Stimulated activated CD8-positive, alpha-beta memory T cell treated with anti-CD3 and anti-CD28 coated beads, Interleukin-4, amount 100 ng/mL, for 48 hours (primary cell): ENCODE measurements at regions not wholly inside any gene's neighbourhood (a gene's known extent, or its start where the extent isn't known, plus 50 kb on each side); places are given as distances from the start of the nearest gene placed in this dataset.

ENCODE experiments used
- DNase-seq: peaks from one replicate; pipeline ENCODE4 v3.0.0-alpha.2; 2020

DNA sequence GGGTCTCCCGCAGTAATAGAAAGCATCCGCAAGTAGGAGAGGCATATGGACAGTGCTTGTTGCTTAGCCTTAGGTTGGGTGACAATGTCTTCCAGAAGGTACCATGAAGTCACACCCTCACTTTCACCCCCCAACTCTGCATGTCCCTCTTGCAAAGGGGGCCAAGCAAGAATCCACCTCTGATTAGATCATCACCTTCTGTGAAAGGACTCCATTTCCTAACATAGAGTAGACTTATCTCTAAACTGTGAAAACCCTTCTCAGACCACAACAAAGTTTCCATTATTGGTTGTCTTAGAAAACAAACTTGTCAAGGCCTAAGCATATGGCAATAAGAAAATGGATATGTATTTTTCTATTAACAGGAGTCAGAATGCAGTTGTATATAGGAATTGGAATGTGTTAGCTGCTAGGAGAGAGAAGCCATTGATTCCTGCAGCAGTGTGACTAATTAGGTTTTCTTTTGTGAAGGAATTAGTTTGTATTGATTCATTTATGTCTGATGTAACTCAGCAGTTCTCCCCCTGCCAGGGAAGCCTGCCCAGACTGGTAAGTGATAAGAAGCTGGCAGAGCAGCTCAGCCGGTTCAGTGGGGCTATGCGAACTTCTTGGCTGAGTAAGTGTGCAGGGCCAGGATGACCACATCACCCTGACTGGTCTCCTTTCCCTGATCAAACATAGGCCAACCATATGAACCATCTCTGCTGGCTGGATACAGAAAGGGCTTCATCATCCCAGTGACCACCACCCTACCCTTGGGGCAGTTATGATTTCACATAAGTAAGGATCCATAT lies 107.3 kb upstream of the CCDC196 start:
- DNase-seq, result no peak

DNA sequence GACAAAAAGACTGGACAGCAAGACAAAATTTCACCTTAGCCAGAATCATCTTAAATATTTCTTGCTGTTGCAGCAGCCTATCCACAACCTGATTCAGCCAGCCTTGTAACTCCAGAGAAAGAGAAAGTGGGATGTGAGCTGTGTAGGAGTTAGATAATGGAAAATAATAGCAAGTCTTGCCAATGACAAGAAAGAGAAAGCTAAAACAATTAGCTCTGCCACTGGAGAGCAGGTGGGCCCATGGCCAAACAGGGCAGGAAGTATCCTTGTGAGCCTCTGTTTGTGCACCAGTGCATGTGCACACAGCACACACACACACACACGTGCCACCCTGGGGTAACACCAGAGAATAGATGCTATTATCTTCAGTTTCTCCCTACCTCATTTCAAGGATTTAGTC lies 106.0 kb upstream of the CCDC196 start:
- DNase-seq, result no peak

- no peak for DNase-seq
These were observed 104.4 kb upstream of the CCDC196 start for GRCh38 chr14:66381755-66382154.

GRCh38 chr14:66383257-66383656 lies 102.9 kb upstream of the CCDC196 start:
- DNase-seq, result no peak

DNA sequence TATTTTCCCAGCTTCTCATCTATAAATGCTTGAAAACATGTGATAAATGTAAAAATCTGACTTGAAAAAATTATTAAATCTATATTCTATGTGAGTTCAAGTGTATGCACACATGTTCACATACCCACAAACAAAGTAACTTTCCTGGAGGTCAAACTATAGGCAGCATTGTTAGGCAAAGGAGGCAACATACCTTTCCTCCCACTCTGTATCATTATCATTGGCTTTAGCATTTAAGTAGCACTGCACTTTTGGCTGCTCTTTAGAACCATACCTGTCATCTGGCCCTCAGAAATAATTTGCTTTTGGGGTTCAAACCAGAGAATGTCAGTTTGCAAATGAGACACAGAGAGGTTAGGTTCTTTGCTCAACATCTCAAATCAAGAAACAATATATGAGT lies 102.4 kb upstream of the CCDC196 start:
- DNase-seq, result no peak

DNA sequence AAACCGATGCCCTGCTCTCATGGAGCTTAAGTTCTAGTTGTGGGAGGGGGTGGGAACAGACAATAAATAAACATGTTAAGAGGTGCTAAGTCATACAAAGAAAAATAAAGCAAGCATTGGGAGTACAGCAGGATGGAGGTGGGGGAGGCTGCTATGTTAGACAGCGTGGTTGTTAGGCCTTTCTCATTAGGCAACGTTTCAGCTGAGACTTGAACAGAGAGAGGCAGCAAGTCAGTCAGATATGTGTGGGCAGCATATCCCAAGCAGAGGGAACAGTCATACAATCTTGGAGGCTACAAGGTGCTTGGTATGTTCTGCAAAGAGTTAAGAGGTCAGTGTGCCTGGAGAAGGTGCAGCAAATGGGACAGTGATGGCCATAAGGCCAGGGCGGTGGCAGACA lies 97.7 kb upstream of the CCDC196 start:
- no peak for DNase-seq

DNA sequence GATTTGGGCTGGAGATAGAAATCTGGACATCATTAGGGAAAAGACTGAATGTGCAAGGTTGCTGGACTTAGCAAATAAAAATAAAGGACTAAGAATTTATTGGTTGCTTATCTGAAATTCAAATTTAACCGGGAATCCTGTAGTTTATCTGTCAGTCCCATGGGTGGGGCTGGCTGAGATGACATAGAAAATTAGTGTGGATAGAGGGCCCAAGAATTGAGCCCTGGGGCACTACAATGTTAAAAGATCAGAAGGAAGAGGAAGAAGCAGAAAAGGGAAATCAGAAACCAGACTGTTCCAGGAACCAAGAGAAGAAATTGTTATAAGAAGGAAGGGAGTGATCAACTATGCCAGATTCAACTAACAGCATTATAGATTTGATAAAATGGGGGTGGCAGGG lies 96.7 kb upstream of the CCDC196 start:
- DNase-seq, result no peak

GRCh38 chr14:66395300-66395699 lies 90.9 kb upstream of the CCDC196 start:
- no peak for DNase-seq

DNA sequence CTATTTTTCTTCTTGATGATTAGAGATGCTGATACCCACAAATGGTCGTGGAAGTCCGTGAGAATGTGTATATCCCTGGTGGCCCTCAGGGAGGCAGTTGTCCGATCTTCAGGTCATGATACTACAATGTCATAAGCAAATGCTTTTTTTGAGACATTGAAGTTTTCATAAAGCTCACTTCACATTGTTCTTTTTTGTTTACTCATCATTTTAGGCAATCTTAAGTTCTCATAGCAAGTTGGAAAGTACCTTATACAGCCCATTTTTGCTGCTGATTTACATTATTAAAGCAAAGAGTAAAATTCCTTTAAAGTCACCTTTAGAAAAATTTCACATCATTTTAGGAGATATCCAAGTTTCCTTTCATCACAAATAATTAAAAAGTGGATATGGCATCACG lies 90.0 kb upstream of the CCDC196 start:
- no peak for DNase-seq

- no peak for DNase-seq
These were observed 87.7 kb upstream of the CCDC196 start for GRCh38 chr14:66398437-66398836.

DNA sequence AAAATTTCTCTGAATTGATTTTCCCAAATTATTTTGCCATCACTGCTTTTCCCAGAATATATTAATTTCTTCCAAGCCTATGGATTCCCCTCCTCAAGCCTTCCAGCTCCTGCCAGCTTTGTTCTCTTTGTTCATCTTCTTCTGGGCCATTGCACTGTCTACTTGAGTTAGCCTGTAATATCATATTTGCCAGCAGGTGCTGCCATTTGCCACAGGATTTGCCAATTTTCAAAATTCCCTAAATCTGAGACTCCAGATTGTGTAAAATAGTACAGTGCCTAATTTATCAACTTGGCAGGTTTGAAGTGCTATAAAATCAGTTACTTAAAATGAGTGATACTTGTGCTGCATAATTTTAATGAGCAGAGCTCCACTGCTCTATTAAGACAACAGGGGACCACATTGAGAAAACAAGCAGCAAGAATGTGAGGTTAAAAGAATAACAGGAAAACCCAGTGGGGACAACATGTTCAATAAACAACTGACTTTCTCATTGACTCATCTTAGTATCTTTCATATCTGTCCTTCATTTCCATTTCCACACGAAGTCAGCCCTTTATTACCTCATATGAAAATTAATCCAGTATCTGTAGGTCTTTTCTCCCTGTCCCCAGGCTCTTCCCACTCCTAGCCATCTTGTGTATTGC lies 84.6 kb upstream of the CCDC196 start:
- no peak for DNase-seq

DNA sequence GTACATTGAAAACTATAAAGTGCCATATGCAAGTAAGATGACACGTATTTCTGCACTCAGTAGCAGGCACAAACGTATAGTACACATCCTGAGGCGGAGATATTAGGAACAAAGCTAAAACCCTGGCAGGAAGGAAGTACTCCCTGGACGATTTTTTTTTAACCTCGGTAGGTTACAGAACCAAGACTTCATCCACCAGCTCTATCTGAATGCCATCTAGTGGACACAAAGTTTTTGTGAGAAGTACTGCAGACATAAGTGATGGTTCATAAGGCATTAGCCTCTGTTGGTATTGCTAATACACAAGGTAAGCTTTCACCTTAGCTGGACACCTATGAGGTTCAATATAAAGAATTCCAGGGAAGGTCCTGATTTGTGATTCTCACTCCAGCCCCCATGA lies 83.0 kb upstream of the CCDC196 start:
- DNase-seq, result no peak

DNA sequence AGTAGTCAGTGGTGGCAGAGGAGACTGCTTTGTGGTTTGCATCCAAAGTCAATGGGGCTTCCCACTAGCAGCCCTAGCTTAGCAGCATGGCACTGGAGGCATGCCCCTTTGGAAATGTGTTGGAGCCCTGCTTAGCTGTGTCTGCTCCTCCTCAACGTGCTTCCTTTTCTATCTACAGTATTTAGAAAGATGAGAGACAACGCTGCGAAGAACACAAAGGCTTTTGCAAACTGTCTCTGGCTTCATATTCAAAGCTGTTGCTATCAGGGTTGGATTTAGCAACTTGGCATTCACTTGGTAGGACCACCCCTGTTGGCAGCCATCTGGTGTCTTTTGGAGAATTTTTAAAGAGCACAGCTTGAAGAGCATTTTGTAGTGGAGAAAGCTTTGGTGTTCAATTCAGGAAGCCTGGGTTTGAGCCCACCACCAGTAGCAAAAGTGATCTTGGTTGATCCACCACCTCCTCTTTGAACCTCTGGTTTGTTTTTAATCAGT lies 82.1 kb upstream of the CCDC196 start:
- DNase-seq, result no peak

DNA sequence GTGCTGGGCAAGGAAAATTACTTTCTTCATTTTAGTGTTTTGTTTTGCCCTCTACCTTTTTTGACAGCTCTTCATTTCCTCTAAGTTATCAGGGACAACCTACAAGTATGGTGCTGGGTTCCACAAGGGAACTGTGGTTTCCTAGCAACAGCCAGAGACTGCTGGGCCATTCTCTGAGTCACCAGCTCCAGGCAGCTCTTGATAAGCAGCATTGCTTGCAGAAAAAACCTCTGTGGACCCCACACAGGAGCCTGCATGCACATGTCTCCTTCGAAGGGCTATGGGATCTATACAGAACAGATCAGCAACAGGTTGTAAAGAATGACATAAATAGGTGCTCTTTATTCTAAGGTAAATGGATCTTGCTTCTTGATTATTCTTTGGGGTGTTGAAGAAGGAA lies 81.0 kb upstream of the CCDC196 start:
- no peak for DNase-seq

DNA sequence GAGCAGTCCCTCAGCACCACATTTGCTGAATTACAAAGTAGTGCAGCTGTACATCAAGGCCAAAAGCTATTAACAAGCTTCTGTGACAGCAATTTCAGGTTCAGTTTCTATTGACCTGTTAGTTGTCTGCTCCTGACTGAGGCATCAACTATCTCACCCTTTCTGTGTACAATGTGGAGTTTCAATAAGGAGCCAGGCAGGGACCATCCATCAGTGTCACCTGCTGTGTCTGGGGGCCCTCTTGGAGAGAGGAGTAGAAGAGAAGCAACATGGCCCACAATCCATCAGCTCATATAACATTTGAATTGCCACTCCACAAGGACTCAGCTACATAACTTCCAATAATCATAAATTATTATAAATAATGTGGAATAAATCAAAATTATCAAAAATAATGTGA lies 72.3 kb upstream of the CCDC196 start:
- no peak for DNase-seq

GRCh38 chr14:66414511-66414910 lies 71.7 kb upstream of the CCDC196 start:
- DNase-seq, result no peak

GRCh38 chr14:66420251-66421006 lies 65.7 kb upstream of the CCDC196 start:
- DNase-seq, result no peak

GRCh38 chr14:66421990-66422946 lies 63.9 kb upstream of the CCDC196 start:
- no peak for DNase-seq

DNA sequence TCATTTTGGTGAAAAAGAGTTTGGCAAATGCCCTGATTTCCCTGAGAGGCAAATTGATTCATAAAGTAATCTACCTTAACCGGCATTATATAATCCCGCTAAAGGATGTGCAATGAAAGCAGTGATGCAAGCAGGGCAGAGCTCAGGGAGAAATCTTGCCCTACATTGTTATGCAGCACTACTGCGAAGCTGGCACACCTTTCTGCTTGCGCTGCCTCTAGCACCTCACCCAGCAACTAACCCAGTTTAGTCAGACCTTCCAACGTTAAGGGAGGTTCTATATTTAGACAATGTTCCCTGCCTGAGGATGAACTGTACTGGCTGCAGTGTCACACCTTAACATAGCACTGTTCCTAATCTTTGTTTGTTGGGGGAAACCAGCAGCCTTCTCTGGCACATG lies 60.8 kb upstream of the CCDC196 start:
- no peak for DNase-seq

GRCh38 chr14:66426451-66426850 lies 59.7 kb upstream of the CCDC196 start:
- no peak for DNase-seq

GRCh38 chr14:66432334-66432733 lies 53.8 kb upstream of the CCDC196 start:
- no peak for DNase-seq

DNA sequence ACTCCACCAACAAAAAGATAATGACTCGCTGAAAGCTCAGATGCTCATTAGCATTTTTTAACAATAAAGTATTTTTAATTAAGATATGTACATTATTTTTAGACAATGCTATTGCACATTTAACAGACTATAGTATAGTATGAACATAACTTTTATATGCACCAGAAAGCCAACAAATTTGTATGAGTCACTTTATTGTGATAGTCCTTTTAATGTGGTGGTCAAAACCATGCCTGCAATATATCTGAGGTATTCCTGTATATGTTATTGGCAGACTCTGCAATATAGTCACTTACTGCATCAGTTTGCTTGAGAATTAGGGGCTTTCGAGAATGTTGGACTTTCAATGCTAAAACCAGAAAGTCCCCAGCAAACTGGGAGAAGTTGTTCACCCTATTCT lies 51.7 kb upstream of the CCDC196 start:
- no peak for DNase-seq

GRCh38 chr14:66435683-66436082 lies 50.5 kb upstream of the CCDC196 start:
- DNase-seq, result no peak
